Coronary artery (tissue), 2 donors: ENCODE measurements at regions not wholly inside any gene's neighbourhood (a gene's known extent, or its start where the extent isn't known, plus 50 kb on each side); places are given as distances from the start of the nearest gene placed in this dataset.

Experiments
- DNase-seq: peaks from one replicate; pipeline ENCODE4 v3.0.0-alpha.2; 2017; ENCODE audit warnings: low spot score
- H3K27ac ChIP-seq, 2 donors: fragments of 200-600 bp; sonication (generic); one replicate each; pipeline ENCODE4 v1.5.1; 2016 to 2019
- H3K4me3 ChIP-seq: fragments of 200-600 bp; sonication (generic); 2 replicates; pipeline ENCODE4 v1.5.1; 2016; ENCODE audit warnings: mild to moderate bottlenecking, moderate library complexity
- CTCF ChIP-seq: fragments of 200-600 bp; sonication (generic); IDR thresholded peaks from one replicate; pipeline ENCODE4 v1.5.1; 2019; ENCODE audit warnings: antibody characterized with exemption

- Histone ChIP-seq H3K4me3 (no peak overlapping the region), H3K27ac (no peak overlapping the region)
- no peak for TF ChIP-seq CTCF
- DNase-seq = no peak
Measured at GRCh38 chr4:170724191-170724590, 634.4 kb upstream of the AADAT start.

- no peak for TF ChIP-seq CTCF
- no peak overlapping the region for H3K27ac ChIP-seq
- no peak for DNase-seq
- H3K4me3 ChIP-seq = no peak overlapping the region
Measured at GRCh38 chr4:170723171-170723570, 633.4 kb upstream of the AADAT start.

- Histone ChIP-seq H3K4me3 (no peak overlapping the region), H3K27ac (no peak overlapping the region)
- no peak for DNase-seq
- TF ChIP-seq CTCF = no peak
Measured at GRCh38 chr4:170721812-170722373, 632.1 kb upstream of the AADAT start.

GRCh38 chr4:170716868-170717267 lies 627.1 kb upstream of the AADAT start:
- TF ChIP-seq CTCF = no peak
- no peak for DNase-seq
- H3K27ac ChIP-seq = no peak overlapping the region
- no peak overlapping the region for H3K4me3 ChIP-seq

GRCh38 chr4:170705907-170706306 lies 616.2 kb upstream of the AADAT start:
- H3K27ac ChIP-seq = no peak overlapping the region
- H3K4me3 ChIP-seq = no peak overlapping the region
- no peak for DNase-seq
- TF ChIP-seq CTCF = no peak

- TF ChIP-seq CTCF = no peak
- Histone ChIP-seq H3K27ac (no peak overlapping the region), H3K4me3 (no peak overlapping the region)
- DNase-seq = no peak
Measured at GRCh38 chr4:170700064-170700463, 610.3 kb upstream of the AADAT start.

GRCh38 chr4:170698334-170698733 lies 608.6 kb upstream of the AADAT start:
- no peak overlapping the region for H3K27ac ChIP-seq
- H3K4me3 ChIP-seq = no peak overlapping the region
- DNase-seq = no peak
- TF ChIP-seq CTCF = no peak
